DND-41 (cell line): ENCODE measurements at regions not wholly inside any gene's neighbourhood (a gene's known extent, or its start where the extent isn't known, plus 50 kb on each side); places are given as distances from the start of the nearest gene placed in this dataset.

Experiments
- ATAC-seq: fragments of 200-7000 bp; cut with Tn5 transposase; 3 replicates; pipeline ENCODE4 v1.9.1; 2021; ENCODE audit warnings: low read depth; ENCODE audit not compliant: insufficient read depth
- DNase-seq: peaks from one replicate; pipeline ENCODE4 v3.0.0-alpha.2; 2020
- H2AFZ ChIP-seq: 2 replicates; pipeline ENCODE4 v1.6.0; 2012; ENCODE audit warnings: low read depth, low read length
- H3K27ac ChIP-seq: 2 replicates; pipeline ENCODE4 v1.5.1; 2012; ENCODE audit warnings: low read length, inconsistent platforms
- H3K27me3 ChIP-seq: fragments of 200-600 bp; sonication (generic); 2 replicates; pipeline ENCODE4 v1.6.0; 2012; ENCODE audit warnings: low read length, mild to moderate bottlenecking, inconsistent platforms; ENCODE audit not compliant: insufficient read depth, poor library complexity
- H3K36me3 ChIP-seq: 2 replicates; pipeline ENCODE4 v1.5.1; 2012; ENCODE audit warnings: low read length, inconsistent platforms; ENCODE audit not compliant: insufficient read depth
- H3K4me1 ChIP-seq: 2 replicates; pipeline ENCODE4 v1.5.1; 2012; ENCODE audit warnings: mild to moderate bottlenecking, low read length; ENCODE audit not compliant: insufficient read depth
- H3K4me2 ChIP-seq: 2 replicates; pipeline ENCODE4 v1.6.0; 2012; ENCODE audit warnings: mild to moderate bottlenecking, moderate library complexity, low read length, inconsistent platforms; ENCODE audit not compliant: insufficient read depth
- H3K4me3 ChIP-seq, 2 experiments: fragments of 200-600 bp in 1 of 2; shearing (Covaris generic) in 1 of 2; 2 replicates each; pipeline ENCODE4 v1.5.1; 2012 to 2016; ENCODE audit warnings: inconsistent platforms in 2 of 2, low read length in 2 of 2, mild to moderate bottlenecking in 2 of 2, low read depth in 1 of 2, moderate library complexity in 1 of 2
- H3K79me2 ChIP-seq: 2 replicates; pipeline ENCODE4 v1.6.0; 2012; ENCODE audit warnings: low read length, inconsistent platforms; ENCODE audit not compliant: insufficient read depth
- H3K9ac ChIP-seq: 2 replicates; pipeline ENCODE4 v1.6.0; 2012; ENCODE audit warnings: low read depth, mild to moderate bottlenecking, inconsistent platforms, low read length, moderate library complexity
- H3K9me3 ChIP-seq: 2 replicates; pipeline ENCODE4 v1.5.1; 2012; ENCODE audit warnings: low read length, moderate library complexity, mild to moderate bottlenecking, inconsistent platforms; ENCODE audit not compliant: insufficient read depth, severe bottlenecking
- H4K20me1 ChIP-seq: 2 replicates; pipeline ENCODE4 v1.6.0; 2012; ENCODE audit warnings: low read length; ENCODE audit not compliant: insufficient read depth
- EZH2 ChIP-seq: IDR thresholded peaks from 3 replicates; pipeline ENCODE4 v1.6.1; 2012; ENCODE audit warnings: borderline replicate concordance, low read depth, mild to moderate bottlenecking, moderate library complexity, low read length, inconsistent platforms; ENCODE audit not compliant: severe bottlenecking
- TF ChIP-seq, protein P1 (sequence below): IDR thresholded peaks from 2 replicates; pipeline ENCODE4 v1.5.1; 2012; ENCODE audit warnings: borderline replicate concordance, low read length, moderate library complexity, mild to moderate bottlenecking; ENCODE audit not compliant: poor library complexity, severe bottlenecking; ENCODE audit errors: extremely low read depth

DNA sequence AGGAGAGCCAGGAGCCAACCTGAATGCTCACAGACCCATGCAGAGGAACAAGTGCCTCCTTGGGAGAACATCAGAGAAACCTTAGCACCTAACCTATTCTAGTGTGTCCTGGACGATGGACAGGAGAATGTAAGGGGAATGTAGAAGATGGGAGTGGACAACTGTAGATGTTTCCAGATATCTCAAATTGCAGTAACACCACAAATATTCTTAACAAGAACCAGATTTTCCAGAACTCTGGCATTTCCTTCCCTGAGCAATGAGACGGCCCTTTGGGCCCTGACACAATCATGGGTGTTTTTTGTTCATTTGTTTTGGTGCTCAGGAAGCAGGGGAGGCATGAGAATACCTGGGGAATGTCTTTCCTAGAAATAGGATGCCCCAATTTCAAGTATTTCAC, 196.1 kb upstream of the PRSS1 start:
- H3K79me2 ChIP-seq, result no peaks in the 10 kb centered on the region
- no peaks in the 10 kb centered on the region for H3K36me3 ChIP-seq
- ATAC-seq, result no peak
- peak overlapping the region; percentile 16; the same call in 1 of the 2 replicates for H3K27ac ChIP-seq
- no peak overlapping the region for H2AFZ ChIP-seq
- no peaks in the 10 kb centered on the region for H4K20me1 ChIP-seq
- peaks cover 44% of the 10 kb centered on the region for H3K4me1 ChIP-seq
- no peaks in the 10 kb centered on the region for H3K9me3 ChIP-seq
- no peak overlapping the region for H3K4me2 ChIP-seq
- H3K4me3 ChIP-seq, result no peak overlapping the region
- TF ChIP-seq, protein P1, sequence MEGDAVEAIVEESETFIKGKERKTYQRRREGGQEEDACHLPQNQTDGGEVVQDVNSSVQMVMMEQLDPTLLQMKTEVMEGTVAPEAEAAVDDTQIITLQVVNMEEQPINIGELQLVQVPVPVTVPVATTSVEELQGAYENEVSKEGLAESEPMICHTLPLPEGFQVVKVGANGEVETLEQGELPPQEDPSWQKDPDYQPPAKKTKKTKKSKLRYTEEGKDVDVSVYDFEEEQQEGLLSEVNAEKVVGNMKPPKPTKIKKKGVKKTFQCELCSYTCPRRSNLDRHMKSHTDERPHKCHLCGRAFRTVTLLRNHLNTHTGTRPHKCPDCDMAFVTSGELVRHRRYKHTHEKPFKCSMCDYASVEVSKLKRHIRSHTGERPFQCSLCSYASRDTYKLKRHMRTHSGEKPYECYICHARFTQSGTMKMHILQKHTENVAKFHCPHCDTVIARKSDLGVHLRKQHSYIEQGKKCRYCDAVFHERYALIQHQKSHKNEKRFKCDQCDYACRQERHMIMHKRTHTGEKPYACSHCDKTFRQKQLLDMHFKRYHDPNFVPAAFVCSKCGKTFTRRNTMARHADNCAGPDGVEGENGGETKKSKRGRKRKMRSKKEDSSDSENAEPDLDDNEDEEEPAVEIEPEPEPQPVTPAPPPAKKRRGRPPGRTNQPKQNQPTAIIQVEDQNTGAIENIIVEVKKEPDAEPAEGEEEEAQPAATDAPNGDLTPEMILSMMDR, result no peak
- TF ChIP-seq EZH2, result no peak
- H3K9ac ChIP-seq, result no peak overlapping the region
- H3K27me3 ChIP-seq, result no peaks in the 10 kb centered on the region
- DNase-seq, result no peak

DNA sequence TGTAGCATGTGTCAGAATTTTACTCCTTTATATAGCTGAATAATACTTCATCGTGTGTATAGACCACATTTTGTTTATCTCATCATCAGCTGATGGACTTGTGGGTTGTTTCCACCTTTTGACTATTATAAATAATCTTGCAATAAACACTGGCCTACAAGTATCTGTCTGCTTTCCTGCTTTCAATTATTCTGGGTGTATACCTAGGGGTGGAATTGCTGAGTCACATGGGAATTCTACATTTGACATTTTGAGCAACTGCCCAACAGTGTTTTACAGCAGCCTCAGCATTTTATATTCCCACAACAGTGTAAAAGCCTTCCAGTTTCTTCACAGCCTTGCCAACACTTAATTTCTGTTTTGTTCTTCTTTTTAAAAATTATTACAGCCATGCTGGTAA, 200.3 kb upstream of the PRSS1 start:
- no peak overlapping the region for H2AFZ ChIP-seq
- ATAC-seq, result no peak
- TF ChIP-seq, protein P1, result no peak
- TF ChIP-seq EZH2, result no peak
- no peaks in the 10 kb centered on the region for H3K79me2 ChIP-seq
- H3K9ac ChIP-seq, result no peak overlapping the region
- no peaks in the 10 kb centered on the region for H3K36me3 ChIP-seq
- H3K4me2 ChIP-seq, result no peak overlapping the region
- no peaks in the 10 kb centered on the region for H4K20me1 ChIP-seq
- no peak overlapping the region for H3K4me3 ChIP-seq
- H3K9me3 ChIP-seq, result no peaks in the 10 kb centered on the region
- H3K4me1 ChIP-seq, result peaks cover 10% of the 10 kb centered on the region
- H3K27ac ChIP-seq, result no peak overlapping the region
- DNase-seq, result no peak
- no peaks in the 10 kb centered on the region for H3K27me3 ChIP-seq

DNA sequence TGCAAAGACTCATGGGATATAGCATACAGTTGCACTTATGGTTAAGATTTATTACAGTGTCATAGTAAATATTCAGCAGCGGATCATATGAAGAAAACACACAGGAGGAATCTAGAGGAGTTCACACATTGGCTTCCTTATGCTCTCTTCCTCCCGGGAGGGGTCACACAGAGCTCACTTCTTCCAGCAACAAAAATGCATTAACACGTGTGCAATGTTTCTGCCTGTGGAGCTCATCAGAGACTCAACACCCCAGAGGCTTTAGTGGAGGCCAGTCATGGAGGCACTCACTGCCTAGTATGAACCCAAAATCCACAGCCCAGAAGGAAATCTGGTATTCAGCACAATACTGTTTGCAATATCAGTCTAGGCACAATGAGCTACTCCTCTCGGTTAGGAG, 202.8 kb upstream of the PRSS1 start:
- no peaks in the 10 kb centered on the region for H3K4me1 ChIP-seq
- no peaks in the 10 kb centered on the region for H3K79me2 ChIP-seq
- no peak overlapping the region for H3K4me2 ChIP-seq
- no peak overlapping the region for H3K27ac ChIP-seq
- DNase-seq (no peak), ATAC-seq (no peak)
- no peaks in the 10 kb centered on the region for H3K9me3 ChIP-seq
- TF ChIP-seq, protein P1, result no peak
- no peak for TF ChIP-seq EZH2
- no peaks in the 10 kb centered on the region for H4K20me1 ChIP-seq
- H3K27me3 ChIP-seq, result no peaks in the 10 kb centered on the region
- no peaks in the 10 kb centered on the region for H3K36me3 ChIP-seq
- H3K9ac ChIP-seq, result no peak overlapping the region
- no peak overlapping the region for H3K4me3 ChIP-seq
- H2AFZ ChIP-seq, result no peak overlapping the region

DNA sequence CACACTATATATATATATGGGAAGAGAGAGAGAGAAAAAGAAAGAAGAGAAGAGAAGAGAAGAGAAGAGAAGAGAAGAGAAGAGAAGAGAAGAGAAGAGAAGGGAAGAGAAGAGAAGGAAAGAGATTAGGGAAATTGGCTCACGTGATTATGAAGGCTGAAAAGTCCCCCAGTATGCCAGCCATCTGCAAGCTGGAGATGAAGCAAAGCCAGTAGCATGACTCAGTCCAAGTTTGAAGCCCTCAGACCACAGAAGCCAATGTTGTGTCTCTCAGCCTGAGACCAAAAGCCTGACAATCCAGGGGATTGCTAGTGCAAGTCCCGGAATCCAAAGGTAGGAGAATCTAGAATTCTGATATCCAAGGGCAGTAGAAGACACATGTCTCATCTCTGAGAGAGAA, 206.3 kb upstream of the PRSS1 start:
- ATAC-seq, result no peak

More for the DNA sequence above, 206.3 kb upstream of the PRSS1 start:
- TF ChIP-seq, protein P1, result no peak
- no peak for TF ChIP-seq EZH2
- no peak overlapping the region for H2AFZ ChIP-seq
- H3K36me3 ChIP-seq, result no peaks in the 10 kb centered on the region
- no peaks in the 10 kb centered on the region for H3K9me3 ChIP-seq
- H3K27me3 ChIP-seq, result no peaks in the 10 kb centered on the region
- DNase-seq, result no peak
- H3K9ac ChIP-seq, result no peak overlapping the region
- no peaks in the 10 kb centered on the region for H3K79me2 ChIP-seq
- H3K4me1 ChIP-seq, result peaks cover 16% of the 10 kb centered on the region
- H3K27ac ChIP-seq, result no peak overlapping the region
- no peak overlapping the region for H3K4me3 ChIP-seq
- H3K4me2 ChIP-seq, result no peak overlapping the region
- no peaks in the 10 kb centered on the region for H4K20me1 ChIP-seq
